ENCODE measurements at regions not wholly inside any gene's neighbourhood (a gene's known extent, or its start where the extent isn't known, plus 50 kb on each side); places are given as distances from the start of the nearest gene placed in this dataset.

GRCh38 chr10:36220151-36220550, 578.1 kb upstream of the FZD8 start:
- no peak for DNase-seq
- Histone ChIP-seq H3K9ac (ENCODE audit: low read length) (no peak overlapping the region), H2AFZ (ENCODE audit: low read length) (no peak overlapping the region), H3K4me1 (ENCODE audit: low read length) (no peaks in the 10 kb centered on the region), H3F3A (ENCODE audit: insufficient read depth, low read length) (no peaks in the 10 kb centered on the region), H4K20me1 (ENCODE audit: insufficient read depth, low read length) (no peaks in the 10 kb centered on the region), H3K27ac (ENCODE audit: low read length) (no peak overlapping the region), H3K9me2 (replicated peaks; ENCODE audit: insufficient read depth, low read length) (no peaks in the 10 kb centered on the region), H3K36me3 (replicated peaks; ENCODE audit: insufficient read depth, low read length) (no peaks in the 10 kb centered on the region), H3K27me3 (replicated peaks; ENCODE audit: insufficient read depth, low read length) (no peaks in the 10 kb centered on the region), H3K79me2 (ENCODE audit: low read length) (no peaks in the 10 kb centered on the region), H3K4me3 (ENCODE audit: low read length) (no peak overlapping the region), H3K4me2 (ENCODE audit: low read depth, low read length) (no peak overlapping the region), H3K9me3 (replicated peaks; ENCODE audit: insufficient read depth, low read length) (no peaks in the 10 kb centered on the region)
- TF ChIP-seq EZH2 (optimal IDR thresholded peaks at IDR 0.05; ENCODE audit: low read depth, low read length) (no peak), EZH2phosphoT487 (IDR thresholded peaks at IDR 0.05; ENCODE audit: low read length) (no peak), CTCF (IDR thresholded peaks at IDR 0.05; ENCODE audit: low read length) (no peak)

GRCh38 chr10:36211856-36212255, 569.8 kb upstream of the FZD8 start:
- H3K79me2 ChIP-seq (ENCODE audit: low read length) = no peaks in the 10 kb centered on the region
- H3K27me3 ChIP-seq (replicated peaks; ENCODE audit: insufficient read depth, low read length) = no peaks in the 10 kb centered on the region
- H3K9me3 ChIP-seq (replicated peaks; ENCODE audit: insufficient read depth, low read length) = no peaks in the 10 kb centered on the region
- H3K4me1 ChIP-seq (ENCODE audit: low read length) = no peaks in the 10 kb centered on the region
- no peaks in the 10 kb centered on the region for H3F3A ChIP-seq (ENCODE audit: insufficient read depth, low read length)
- no peak overlapping the region for H2AFZ ChIP-seq (ENCODE audit: low read length)
- H3K27ac ChIP-seq (ENCODE audit: low read length) = no peak overlapping the region
- no peak overlapping the region for H3K4me2 ChIP-seq (ENCODE audit: low read depth, low read length)
- no peaks in the 10 kb centered on the region for H3K9me2 ChIP-seq (replicated peaks; ENCODE audit: insufficient read depth, low read length)
- no peaks in the 10 kb centered on the region for H4K20me1 ChIP-seq (ENCODE audit: insufficient read depth, low read length)
- no peak overlapping the region for H3K4me3 ChIP-seq (ENCODE audit: low read length)
- H3K9ac ChIP-seq (ENCODE audit: low read length) = no peak overlapping the region
- no peak for DNase-seq
- no peak for TF ChIP-seq EZH2phosphoT487 (IDR thresholded peaks at IDR 0.05; ENCODE audit: low read length)
- TF ChIP-seq CTCF (IDR thresholded peaks at IDR 0.05; ENCODE audit: low read length) = no peak
- TF ChIP-seq EZH2 (optimal IDR thresholded peaks at IDR 0.05; ENCODE audit: low read depth, low read length) = no peak
- no peaks in the 10 kb centered on the region for H3K36me3 ChIP-seq (replicated peaks; ENCODE audit: insufficient read depth, low read length)

- TF ChIP-seq CTCF (IDR thresholded peaks at IDR 0.05; ENCODE audit: low read length) = no peak
- TF ChIP-seq EZH2 (optimal IDR thresholded peaks at IDR 0.05; ENCODE audit: low read depth, low read length) = no peak
- TF ChIP-seq EZH2phosphoT487 (IDR thresholded peaks at IDR 0.05; ENCODE audit: low read length) = no peak
- no peaks in the 10 kb centered on the region for H3K79me2 ChIP-seq (ENCODE audit: low read length)
- H3K4me1 ChIP-seq (ENCODE audit: low read length) = no peaks in the 10 kb centered on the region
These were observed 567.4 kb upstream of the FZD8 start for GRCh38 chr10:36209480-36209879.

More at GRCh38 chr10:36209480-36209879, 567.4 kb upstream of the FZD8 start:
- Histone ChIP-seq H4K20me1 (ENCODE audit: insufficient read depth, low read length) (no peaks in the 10 kb centered on the region), H3F3A (ENCODE audit: insufficient read depth, low read length) (no peaks in the 10 kb centered on the region), H3K9me3 (replicated peaks; ENCODE audit: insufficient read depth, low read length) (no peaks in the 10 kb centered on the region), H3K4me2 (ENCODE audit: low read depth, low read length) (no peak overlapping the region), H3K9me2 (replicated peaks; ENCODE audit: insufficient read depth, low read length) (no peaks in the 10 kb centered on the region), H3K27me3 (replicated peaks; ENCODE audit: insufficient read depth, low read length) (no peaks in the 10 kb centered on the region), H3K9ac (ENCODE audit: low read length) (no peak overlapping the region), H3K27ac (ENCODE audit: low read length) (no peak overlapping the region), H3K4me3 (ENCODE audit: low read length) (no peak overlapping the region), H3K36me3 (replicated peaks; ENCODE audit: insufficient read depth, low read length) (no peaks in the 10 kb centered on the region), H2AFZ (ENCODE audit: low read length) (no peak overlapping the region)
- no peak for DNase-seq

Data from MM.1S (cell line).